HG03159 (cell line): ENCODE measurements at regions not wholly inside any gene's neighbourhood (a gene's known extent, or its start where the extent isn't known, plus 50 kb on each side); places are given as distances from the start of the nearest gene placed in this dataset.

Experiments
- ATAC-seq: cut with Tn5 transposase; IDR thresholded peaks from one replicate; pipeline ENCODE4 v1.9.1; 2021; ENCODE audit warnings: mild to moderate bottlenecking, moderate library complexity; ENCODE audit not compliant: unreplicated experiment

DNA sequence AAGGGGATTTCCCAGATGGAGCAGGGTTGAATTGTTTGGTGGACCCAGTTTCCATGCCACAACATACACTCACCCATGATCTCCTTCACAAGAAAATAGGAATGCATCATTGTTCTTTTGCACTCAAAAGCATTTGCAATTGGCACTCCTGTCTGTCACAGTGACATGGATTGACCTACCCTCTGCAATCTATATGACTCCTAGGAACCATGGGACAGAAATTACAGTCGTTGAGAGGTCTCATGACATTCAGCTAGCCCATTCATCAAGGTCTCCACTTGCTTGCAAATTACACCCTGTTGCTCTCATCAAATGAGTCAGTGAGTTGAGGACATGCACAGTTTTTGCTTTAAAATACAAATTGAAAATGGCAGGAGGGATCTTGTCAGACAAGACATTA, 448.5 kb downstream of the LPIN1 start:
- no peak for ATAC-seq

- no peak for ATAC-seq
Measured at GRCh38 chr2:12196495-12196894, 450.1 kb downstream of the LPIN1 start.

GRCh38 chr2:12197133-12197532, 450.7 kb downstream of the LPIN1 start:
- no peak for ATAC-seq

- no peak for ATAC-seq
Measured at GRCh38 chr2:12199491-12200211, 453.2 kb downstream of the LPIN1 start.

GRCh38 chr2:12201369-12201768, 454.9 kb downstream of the LPIN1 start:
- ATAC-seq, result no peak

GRCh38 chr2:12202313-12203075, 456.1 kb downstream of the LPIN1 start:
- no peak for ATAC-seq

DNA sequence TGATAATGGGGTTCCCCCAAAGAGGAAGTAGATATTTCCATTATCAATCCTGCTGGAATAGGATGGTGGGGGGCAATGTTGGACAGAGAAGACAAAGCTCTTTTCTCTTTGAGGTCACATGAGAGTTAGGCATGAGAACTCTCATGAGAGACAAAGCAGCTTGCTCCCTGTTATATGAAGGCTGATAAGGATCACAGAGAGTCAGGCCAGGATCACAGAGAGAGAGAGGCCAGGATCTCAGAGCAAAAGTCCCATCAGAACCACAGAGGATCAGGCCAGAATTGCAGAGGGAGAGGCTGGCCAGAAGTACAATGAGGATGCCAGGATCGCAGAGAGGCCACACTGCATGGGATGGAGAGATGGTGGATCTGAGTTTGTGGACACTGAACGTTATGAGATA, 457.1 kb downstream of the LPIN1 start:
- ATAC-seq, result no peak

GRCh38 chr2:12205086-12205485, 458.7 kb downstream of the LPIN1 start:
- ATAC-seq, result no peak

- no peak for ATAC-seq
Measured at GRCh38 chr2:12207491-12207890, 461.1 kb downstream of the LPIN1 start.

DNA sequence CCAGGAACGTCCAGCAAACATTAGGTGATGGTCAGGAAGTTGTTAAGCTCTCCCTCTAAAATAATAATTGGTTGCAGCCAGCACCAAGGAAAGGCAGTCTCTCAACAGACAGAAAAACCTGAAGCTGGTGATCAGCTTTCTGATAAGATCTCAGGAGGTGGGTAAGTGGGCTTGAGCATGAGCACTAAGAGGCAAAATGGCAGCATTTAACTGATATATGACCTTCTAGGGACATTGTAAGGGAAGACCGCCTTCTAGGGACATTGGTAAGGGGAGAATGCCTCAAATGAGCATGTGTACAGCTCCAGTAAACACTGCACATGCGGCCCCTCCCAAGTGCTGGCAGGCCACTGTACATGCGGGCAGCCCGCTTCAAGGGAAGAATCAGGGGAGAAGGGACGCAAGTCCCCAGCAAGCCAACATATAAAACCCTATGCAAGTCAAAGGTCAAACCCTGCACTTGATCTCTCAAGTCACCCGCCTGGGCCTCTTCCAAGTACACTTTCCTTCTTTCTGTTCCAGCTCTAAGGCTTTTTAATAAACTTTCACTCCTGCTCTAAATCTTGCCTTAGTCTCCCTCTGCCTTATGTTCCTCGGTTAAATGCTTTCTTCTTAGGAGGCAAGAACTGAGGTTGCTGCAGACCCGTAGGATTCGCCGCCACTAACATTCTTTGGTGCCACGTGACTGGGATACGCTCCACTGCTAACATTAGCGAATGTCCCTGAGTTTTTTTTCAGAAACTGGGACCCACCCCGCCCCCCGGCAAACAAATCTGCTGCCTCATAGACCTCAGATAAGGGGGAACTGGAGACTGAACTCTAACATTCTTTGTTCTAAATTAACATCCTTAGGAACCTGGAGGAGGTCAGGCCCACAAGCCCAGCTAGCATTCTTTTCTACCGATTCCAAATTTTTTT, 463.8 kb downstream of the LPIN1 start:
- ATAC-seq, result no peak

DNA sequence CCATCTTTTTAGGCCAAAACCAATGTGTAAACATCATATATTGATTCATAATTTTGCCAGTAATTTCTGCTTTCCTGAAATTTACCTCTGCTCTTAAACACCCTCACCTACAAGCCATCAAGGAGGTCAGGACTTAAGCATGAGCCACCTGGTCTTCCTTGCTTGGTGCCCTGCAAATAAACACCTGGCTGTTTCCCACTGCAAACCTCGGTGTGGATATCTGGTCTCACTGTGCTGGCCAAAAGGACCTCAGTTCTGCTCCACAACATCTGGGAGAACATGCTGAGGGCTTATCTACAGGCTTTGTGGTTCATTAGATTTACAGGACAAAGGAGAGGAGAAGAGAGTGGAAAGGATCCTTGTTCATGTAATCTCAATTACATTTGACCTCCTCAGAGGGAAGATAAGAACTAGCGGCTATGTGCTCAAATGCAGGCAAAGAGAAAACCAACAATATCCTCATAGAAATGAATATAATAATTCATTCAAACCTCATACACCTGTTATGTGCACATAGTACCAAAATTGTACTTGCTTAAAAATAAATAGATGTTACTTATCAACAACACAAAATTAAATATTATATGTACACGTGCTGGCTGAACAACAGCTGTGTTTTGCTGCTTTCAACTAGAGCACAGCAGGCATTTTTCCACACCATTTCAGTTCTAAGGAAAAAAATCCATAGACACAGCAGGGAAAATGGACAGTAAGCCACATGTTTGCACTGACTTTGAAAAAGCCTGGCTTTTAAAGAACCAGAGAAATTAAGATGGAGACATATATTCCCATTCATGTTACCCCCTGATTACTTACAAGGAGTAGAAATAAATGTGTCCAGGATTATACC, 465.1 kb downstream of the LPIN1 start:
- ATAC-seq, result no peak

DNA sequence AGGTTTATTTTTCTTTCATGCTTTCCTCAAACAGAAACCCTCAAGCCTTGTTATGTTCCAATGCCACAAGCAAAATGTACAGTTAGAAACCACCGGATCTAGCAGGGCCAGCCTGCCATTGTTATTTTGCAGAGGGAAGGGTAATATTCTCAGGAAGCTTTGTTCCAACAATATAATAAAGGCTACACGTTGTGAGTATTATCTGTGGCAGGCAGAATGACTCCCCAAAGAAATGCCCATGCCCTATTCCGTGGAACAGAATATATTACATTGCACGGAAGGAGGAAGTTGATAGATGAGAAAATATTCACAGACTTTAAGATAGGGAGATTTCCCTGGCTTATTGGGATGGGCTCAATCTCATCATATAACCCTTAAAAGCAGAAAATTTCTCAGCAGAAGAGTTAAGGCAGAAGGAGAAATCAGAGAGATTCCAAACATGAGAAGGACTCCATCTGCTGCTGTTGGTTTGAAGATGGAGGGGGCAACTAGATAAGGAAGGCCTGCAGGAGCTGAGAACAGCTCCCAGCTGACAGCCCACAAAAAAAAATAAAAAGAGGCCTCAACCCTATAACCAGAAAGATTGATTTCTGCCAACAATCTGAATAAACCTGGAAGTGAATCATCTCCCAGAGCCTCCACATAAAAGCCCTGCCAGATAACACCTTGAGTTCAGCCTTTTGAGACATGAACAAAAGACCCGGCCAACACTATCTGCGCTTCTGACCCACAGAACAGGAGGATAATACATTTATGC, 466.6 kb downstream of the LPIN1 start:
- ATAC-seq, result no peak

GRCh38 chr2:12217175-12217574, 470.7 kb downstream of the LPIN1 start:
- no peak for ATAC-seq

- ATAC-seq, result no peak
Measured at GRCh38 chr2:12219761-12220160, 473.3 kb downstream of the LPIN1 start.

DNA sequence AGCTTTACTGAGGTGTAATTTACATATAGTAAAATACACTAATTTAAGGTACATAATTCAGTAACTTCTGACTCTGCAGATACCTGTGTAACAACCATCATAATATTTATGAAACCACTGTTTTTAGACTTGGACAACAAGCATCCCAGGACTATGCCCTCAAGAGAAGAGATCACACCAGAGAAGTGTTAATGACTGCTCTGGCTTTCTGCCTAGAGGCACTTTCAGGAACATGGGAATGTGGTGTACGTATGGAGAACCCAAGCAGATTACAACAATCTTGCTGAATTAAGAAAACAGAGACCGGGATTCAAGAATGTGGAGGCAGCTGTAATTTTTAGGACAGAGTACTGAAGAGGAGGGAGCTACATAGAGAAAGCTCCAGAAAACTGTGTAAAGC, 475.2 kb downstream of the LPIN1 start:
- no peak for ATAC-seq

GRCh38 chr2:12222554-12222953, 476.1 kb downstream of the LPIN1 start:
- no peak for ATAC-seq

DNA sequence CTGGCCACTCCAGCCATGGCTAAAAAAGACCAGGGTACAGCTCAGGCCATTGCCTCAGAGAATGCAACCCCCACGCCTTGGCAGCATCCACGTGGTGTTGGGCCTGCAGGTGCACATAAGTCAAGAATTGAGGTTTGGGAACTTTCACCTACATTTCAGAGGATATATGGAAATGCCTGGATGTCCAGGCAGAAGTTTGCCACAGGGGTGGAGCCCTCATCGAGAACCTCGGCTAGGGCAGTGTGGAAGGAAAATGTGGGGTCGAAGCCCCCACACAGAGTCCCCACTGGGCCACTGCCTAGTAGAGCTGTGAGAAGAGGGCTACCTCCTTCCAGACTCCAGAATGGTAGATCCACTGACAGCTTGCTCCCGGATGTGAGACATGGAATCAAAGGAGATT, 477.3 kb downstream of the LPIN1 start:
- ATAC-seq, result no peak

GRCh38 chr2:12226653-12227052, 480.2 kb downstream of the LPIN1 start:
- no peak for ATAC-seq

DNA sequence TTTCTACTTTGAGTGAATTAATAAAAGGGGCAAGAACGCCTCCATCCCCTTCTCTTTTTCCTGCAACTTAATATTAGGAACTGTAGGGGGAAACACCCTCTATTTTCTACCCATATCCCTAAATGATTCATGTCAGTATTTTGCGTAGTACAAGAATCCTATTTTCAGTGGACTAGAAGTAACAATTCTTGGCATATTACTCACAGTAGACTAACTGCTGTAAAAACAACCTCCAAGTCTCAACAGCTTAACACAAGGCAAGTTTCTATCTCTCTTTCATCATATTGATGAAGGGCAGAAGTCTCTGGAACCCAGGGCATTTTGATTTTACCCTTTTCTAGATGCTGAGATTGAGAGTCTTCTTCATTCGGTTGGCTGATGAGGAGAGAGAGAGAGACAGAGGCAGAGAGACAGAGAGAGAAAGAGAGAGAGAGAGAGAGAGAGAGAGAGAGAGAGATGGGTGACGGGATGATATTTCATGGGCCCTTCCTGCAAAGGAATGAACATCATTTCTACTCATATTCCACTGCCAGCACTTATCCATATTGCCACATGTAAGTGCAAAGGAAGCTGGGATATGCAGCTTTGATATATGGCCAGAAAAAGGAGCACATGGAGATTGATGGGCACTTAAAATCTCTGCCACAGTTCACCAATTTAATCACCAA, 481.6 kb downstream of the LPIN1 start:
- no peak for ATAC-seq
